ENCODE measurements at regions not wholly inside any gene's neighbourhood (a gene's known extent, or its start where the extent isn't known, plus 50 kb on each side); places are given as distances from the start of the nearest gene placed in this dataset.
A peak's percentile ranks its signal among the peaks of the same experiment; 100 is the strongest.

GRCh38 chr2:19120941-19121750, 237.3 kb downstream of the OSR1 start:
- no peak for TF ChIP-seq CTCF (IDR thresholded peaks at IDR 0.05; ENCODE audit: low read depth, low read length)
- Histone ChIP-seq H3K9me3 (ENCODE audit: control insufficient read depth, insufficient read depth, low read length) (peaks cover 3% of the 10 kb centered on the region; the same call in 1 of the 2 replicates), H3K4me3 (ENCODE audit: low read depth, low read length) (no peak overlapping the region), H3K27me3 (ENCODE audit: control insufficient read depth, insufficient read depth, low read length) (peaks cover 3% of the 10 kb centered on the region), H3K27ac (ENCODE audit: low read depth, low read length) (peak overlapping the region; percentile 34)
- CTCF ChIA-PET = interaction anchor here (0.5 to 0.8 kb wide), 3 partner anchors 16 to 368 kb away, joined by 3 to 12 read pairs (median 3); no protein-coding TSS in a partner anchor
- no peak for DNase-seq (ENCODE audit: low read depth, low spot score)
- POLR2A ChIA-PET = interaction anchor here (0.5 to 1.7 kb wide), 5 partner anchors 9 to 237 kb away, joined by 3 to 9 read pairs (median 4); partner anchors contain the start of gene OSR1

DNA sequence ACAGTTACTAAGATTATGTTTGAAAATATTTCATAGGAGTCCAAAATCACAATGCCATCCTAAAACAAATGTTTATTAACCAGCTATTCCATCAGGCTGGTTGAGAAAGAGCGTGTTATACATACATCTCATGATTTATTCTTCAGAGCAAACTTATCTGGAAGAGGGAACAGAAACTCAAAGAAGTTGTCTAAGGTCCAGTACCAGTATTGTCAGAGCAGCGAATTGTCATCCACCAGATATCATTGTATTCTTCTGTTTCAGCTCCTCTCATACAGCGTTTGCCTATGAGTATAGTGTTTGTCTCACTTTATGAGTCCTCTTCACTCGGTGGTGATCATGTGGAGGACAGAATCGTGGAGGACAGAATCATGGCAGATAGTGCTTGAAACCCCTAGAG, 238.2 kb downstream of the OSR1 start:
- no peak for TF ChIP-seq CTCF (IDR thresholded peaks at IDR 0.05; ENCODE audit: low read depth, low read length)
- CTCF ChIA-PET = no interaction called here
- POLR2A ChIA-PET = interaction anchor here (1.3 to 1.7 kb wide), 3 partner anchors 10 to 85 kb away, joined by 3 to 9 read pairs (median 8); no protein-coding TSS in a partner anchor
- no peak for DNase-seq (ENCODE audit: low read depth, low spot score)
- Histone ChIP-seq H3K9me3 (ENCODE audit: control insufficient read depth, insufficient read depth, low read length) (peaks cover 3% of the 10 kb centered on the region; the same call in 1 of the 2 replicates), H3K4me3 (ENCODE audit: low read depth, low read length) (no peak overlapping the region), H3K27me3 (ENCODE audit: control insufficient read depth, insufficient read depth, low read length) (peaks cover 3% of the 10 kb centered on the region), H3K27ac (ENCODE audit: low read depth, low read length) (no peak overlapping the region)

DNA sequence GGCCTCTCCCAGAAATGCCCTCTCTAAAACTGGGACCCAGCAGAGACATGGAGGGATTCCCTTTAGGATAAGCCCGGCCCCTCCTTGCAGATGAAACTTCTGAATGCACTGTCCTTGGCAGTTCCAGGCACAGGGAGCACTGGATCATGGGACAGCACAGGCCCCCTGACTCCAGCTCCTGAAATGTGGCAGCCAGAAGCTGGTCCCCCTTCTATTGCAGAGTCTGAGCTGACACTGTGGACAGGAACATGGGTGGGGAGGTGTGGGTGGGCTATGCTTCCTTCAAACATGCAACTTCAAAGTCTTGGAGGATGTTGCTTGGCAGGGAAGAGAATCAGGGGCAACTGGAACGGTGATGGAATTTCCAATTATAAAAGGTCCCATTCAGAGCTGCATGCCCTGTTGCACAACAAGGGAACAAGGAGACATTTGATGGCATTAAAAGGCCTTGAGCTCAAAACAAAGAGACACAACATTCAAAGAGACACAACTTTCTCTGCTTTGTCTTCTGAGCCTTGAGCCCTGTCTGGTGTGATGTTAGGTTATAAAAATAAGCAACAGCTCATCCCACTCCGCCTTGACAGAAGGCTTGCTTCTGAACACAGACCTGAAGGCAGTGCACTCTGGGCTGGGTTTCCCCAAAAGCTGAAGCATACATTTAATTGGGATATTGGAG, 239.0 kb downstream of the OSR1 start:
- TF ChIP-seq CTCF (IDR thresholded peaks at IDR 0.05; ENCODE audit: low read depth, low read length) = no peak
- peaks cover 3% of the 10 kb centered on the region for H3K27me3 ChIP-seq (ENCODE audit: control insufficient read depth, insufficient read depth, low read length)
- POLR2A ChIA-PET = no interaction called here
- DNase-seq (ENCODE audit: low read depth, low spot score) = no peak
- H3K4me3 ChIP-seq (ENCODE audit: low read depth, low read length) = no peak overlapping the region
- H3K27ac ChIP-seq (ENCODE audit: low read depth, low read length) = no peak overlapping the region
- H3K9me3 ChIP-seq (ENCODE audit: control insufficient read depth, insufficient read depth, low read length) = peaks cover 3% of the 10 kb centered on the region; the same call in 1 of the 2 replicates
- CTCF ChIA-PET = no interaction called here

- peaks cover 3% of the 10 kb centered on the region; the same call in 1 of the 2 replicates for H3K9me3 ChIP-seq (ENCODE audit: control insufficient read depth, insufficient read depth, low read length)
- no peak overlapping the region for H3K4me3 ChIP-seq (ENCODE audit: low read depth, low read length)
- CTCF ChIA-PET = no interaction called here
- TF ChIP-seq CTCF (IDR thresholded peaks at IDR 0.05; ENCODE audit: low read depth, low read length) = no peak
- POLR2A ChIA-PET = no interaction called here
- peaks cover 3% of the 10 kb centered on the region for H3K27me3 ChIP-seq (ENCODE audit: control insufficient read depth, insufficient read depth, low read length)
- H3K27ac ChIP-seq (ENCODE audit: low read depth, low read length) = no peak overlapping the region
- DNase-seq (ENCODE audit: low read depth, low spot score) = no peak
Measured at GRCh38 chr2:19116918-19117317, 241.5 kb downstream of the OSR1 start.
